Stimulated activated CD4-positive, alpha-beta T cell treated with anti-CD3 and anti-CD28 coated beads, TNF-alpha, amount 100 ng/mL, for 24 hours (primary cell): ENCODE measurements at regions not wholly inside any gene's neighbourhood (a gene's known extent, or its start where the extent isn't known, plus 50 kb on each side); places are given as distances from the start of the nearest gene placed in this dataset.

ENCODE experiments used
- DNase-seq, 3 experiments: peaks; one replicate each; pipeline ENCODE4 v3.0.0-alpha.2; 2020; ENCODE audit warnings: low read depth in 3 of 3

- no peak for DNase-seq
Observed at GRCh38 chr7:53965716-53966115, 576.5 kb upstream of the VSTM2A start.

GRCh38 chr7:53983480-53983879, 558.7 kb upstream of the VSTM2A start:
- no peak for DNase-seq

- no peak for DNase-seq
Observed at GRCh38 chr7:53984776-53985175, 557.4 kb upstream of the VSTM2A start.

GRCh38 chr7:53988376-53988775, 553.8 kb upstream of the VSTM2A start:
- DNase-seq, result no peak

- no peak for DNase-seq
Observed at GRCh38 chr7:53993224-53993623, 549.0 kb upstream of the VSTM2A start.

GRCh38 chr7:53996876-53997275, 545.3 kb upstream of the VSTM2A start:
- DNase-seq, result no peak

- no peak for DNase-seq
Observed at GRCh38 chr7:54014765-54015164, 527.4 kb upstream of the VSTM2A start.

- no peak for DNase-seq
Observed at GRCh38 chr7:54015251-54015650, 526.9 kb upstream of the VSTM2A start.

- DNase-seq, result no peak
Observed at GRCh38 chr7:54037873-54038272, 504.3 kb upstream of the VSTM2A start.

GRCh38 chr7:54060643-54061042, 481.5 kb upstream of the VSTM2A start:
- DNase-seq, result no peak

- no peak for DNase-seq
Observed at GRCh38 chr7:54066643-54067042, 475.5 kb upstream of the VSTM2A start.

GRCh38 chr7:54069843-54070242, 472.3 kb upstream of the VSTM2A start:
- DNase-seq, result no peak

GRCh38 chr7:54072710-54073109, 469.5 kb upstream of the VSTM2A start:
- DNase-seq, result no peak

- no peak for DNase-seq
Observed at GRCh38 chr7:54076616-54077015, 465.6 kb upstream of the VSTM2A start.

- no peak for DNase-seq
Observed at GRCh38 chr7:54080525-54080924, 461.6 kb upstream of the VSTM2A start.

GRCh38 chr7:54080971-54081370, 461.2 kb upstream of the VSTM2A start:
- DNase-seq, result no peak

GRCh38 chr7:54084340-54084739, 457.8 kb upstream of the VSTM2A start:
- no peak for DNase-seq

- DNase-seq, result no peak
Observed at GRCh38 chr7:54090652-54091213, 451.4 kb upstream of the VSTM2A start.

GRCh38 chr7:54091322-54091721, 450.9 kb upstream of the VSTM2A start:
- DNase-seq, result no peak

GRCh38 chr7:54097886-54098285, 444.3 kb upstream of the VSTM2A start:
- no peak for DNase-seq

GRCh38 chr7:54109501-54109900, 432.7 kb upstream of the VSTM2A start:
- no peak for DNase-seq

- DNase-seq, result no peak
Observed at GRCh38 chr7:54111814-54112511, 430.2 kb upstream of the VSTM2A start.

GRCh38 chr7:54112567-54112966, 429.6 kb upstream of the VSTM2A start:
- DNase-seq, result no peak
